ENCODE measurements at regions not wholly inside any gene's neighbourhood (a gene's known extent, or its start where the extent isn't known, plus 50 kb on each side); places are given as distances from the start of the nearest gene placed in this dataset.

- ATAC-seq (ENCODE audit: low FRiP score in 2 of 2) (no peak), DNase-seq (no peak)
- TF ChIP-seq POLR2AphosphoS5 (IDR thresholded peaks at IDR 0.05) (no peak), EP300 (IDR thresholded peaks at IDR 0.05) (no peak), CTCF (IDR thresholded peaks at IDR 0.05) (no peak), POLR2A (IDR thresholded peaks at IDR 0.05) (no peak)
- H3K27me3 ChIP-seq, result no peaks in the 10 kb centered on the region
- WGBS, 2 donors, result 82 to 84% methylated on average over 3 of the region's 3 CpGs
- no peaks in the 10 kb centered on the region for H3K4me1 ChIP-seq
- no peaks in the 10 kb centered on the region for H3K36me3 ChIP-seq
- H3K9me3 ChIP-seq, result no peaks in the 10 kb centered on the region
- H3K27ac ChIP-seq, result no peak overlapping the region
- H3K4me3 ChIP-seq, result no peak overlapping the region
Observed at GRCh38 chr11:134625151-134625550, 213.1 kb upstream of the B3GAT1 start.

- Histone ChIP-seq H3K27me3 (no peaks in the 10 kb centered on the region), H3K4me1 (no peaks in the 10 kb centered on the region), H3K27ac (no peak overlapping the region), H3K36me3 (no peaks in the 10 kb centered on the region), H3K9me3 (no peaks in the 10 kb centered on the region), H3K4me3 (no peak overlapping the region)
- 85 to 94% methylated on average over 8 of the region's 8 CpGs for WGBS, 2 donors
- DNase-seq (no peak), ATAC-seq (ENCODE audit: low FRiP score in 2 of 2) (no peak)
- TF ChIP-seq POLR2AphosphoS5 (IDR thresholded peaks at IDR 0.05) (no peak), EP300 (IDR thresholded peaks at IDR 0.05) (no peak), POLR2A (IDR thresholded peaks at IDR 0.05) (no peak), CTCF (IDR thresholded peaks at IDR 0.05) (no peak)
Observed at GRCh38 chr11:134624166-134624920, 212.3 kb upstream of the B3GAT1 start.

GRCh38 chr11:134623711-134624110, 211.7 kb upstream of the B3GAT1 start:
- TF ChIP-seq CTCF (IDR thresholded peaks at IDR 0.05) (no peak), POLR2A (IDR thresholded peaks at IDR 0.05) (no peak), EP300 (IDR thresholded peaks at IDR 0.05) (no peak), POLR2AphosphoS5 (IDR thresholded peaks at IDR 0.05) (no peak)
- no peaks in the 10 kb centered on the region for H3K9me3 ChIP-seq
- H3K36me3 ChIP-seq, result no peaks in the 10 kb centered on the region
- no peak overlapping the region for H3K4me3 ChIP-seq
- H3K27ac ChIP-seq, result no peak overlapping the region
- no peak for DNase-seq
- H3K4me1 ChIP-seq, result no peaks in the 10 kb centered on the region
- ATAC-seq (ENCODE audit: low FRiP score in 2 of 2), result no peak
- 80 to 92% methylated on average over 5 of the region's 5 CpGs for WGBS, 2 donors
- no peaks in the 10 kb centered on the region for H3K27me3 ChIP-seq

- Histone ChIP-seq H3K9me3 (no peaks in the 10 kb centered on the region), H3K27me3 (no peaks in the 10 kb centered on the region), H3K4me3 (no peak overlapping the region), H3K36me3 (no peaks in the 10 kb centered on the region), H3K27ac (no peak overlapping the region), H3K4me1 (no peaks in the 10 kb centered on the region)
- TF ChIP-seq CTCF (IDR thresholded peaks at IDR 0.05) (no peak), EP300 (IDR thresholded peaks at IDR 0.05) (no peak), POLR2A (IDR thresholded peaks at IDR 0.05) (no peak), POLR2AphosphoS5 (IDR thresholded peaks at IDR 0.05) (no peak)
- ATAC-seq (ENCODE audit: low FRiP score in 2 of 2) (no peak), DNase-seq (no peak)
- 82 to 84% methylated on average over 5 to 6 of the region's 6 CpGs for WGBS, 2 donors
Observed at GRCh38 chr11:134622458-134622857, 210.4 kb upstream of the B3GAT1 start.

- no peak overlapping the region for H3K4me3 ChIP-seq
- H3K36me3 ChIP-seq, result no peaks in the 10 kb centered on the region
- no peak for TF ChIP-seq POLR2A (IDR thresholded peaks at IDR 0.05)
- TF ChIP-seq POLR2AphosphoS5 (IDR thresholded peaks at IDR 0.05), result no peak
- no peak for TF ChIP-seq CTCF (IDR thresholded peaks at IDR 0.05)
- no peak for TF ChIP-seq EP300 (IDR thresholded peaks at IDR 0.05)
- H3K27me3 ChIP-seq, result no peaks in the 10 kb centered on the region
- H3K9me3 ChIP-seq, result no peaks in the 10 kb centered on the region
- no peak overlapping the region for H3K27ac ChIP-seq
- WGBS, 2 donors, result 91 to 100% methylated on average over 4 to 9 of the region's 9 CpGs
- DNase-seq, result peak in 1 of 2 donors; percentile 37
- no peak for ATAC-seq (ENCODE audit: low FRiP score in 2 of 2)
- H3K4me1 ChIP-seq, result no peaks in the 10 kb centered on the region
Observed at GRCh38 chr11:134617360-134617759, 205.3 kb upstream of the B3GAT1 start.
